IMR-90 (cell line): ENCODE measurements at regions not wholly inside any gene's neighbourhood (a gene's known extent, or its start where the extent isn't known, plus 50 kb on each side); places are given as distances from the start of the nearest gene placed in this dataset.

Experiments used
- BHLHE40 ChIP-seq: fragments of 150-350 bp; IDR thresholded peaks from 2 replicates; pipeline ENCODE4 v1.6.1; 2016; ENCODE audit warnings: mild to moderate bottlenecking, low read depth, low read length
- CEBPB ChIP-seq: IDR thresholded peaks from 2 replicates; pipeline ENCODE4 v1.6.1; 2012; ENCODE audit warnings: low read depth, low read length, improper control_type of control experiment
- CTCF ChIP-seq: conservative IDR thresholded peaks from 2 replicates; pipeline ENCODE4 v1.5.1; 2012; ENCODE audit warnings: mild to moderate bottlenecking, low read depth, low read length, improper control_type of control experiment
- ELK1 ChIP-seq: fragments of 150-350 bp; IDR thresholded peaks from 2 replicates; pipeline ENCODE4 v1.6.1; 2016; ENCODE audit warnings: low read depth, mild to moderate bottlenecking, low read length, moderate library complexity, borderline replicate concordance
- FOS ChIP-seq: fragments of 150-350 bp; IDR thresholded peaks from 2 replicates; pipeline ENCODE4 v1.6.1; 2016; ENCODE audit warnings: low read depth, low read length
- MAFK ChIP-seq: IDR thresholded peaks from 2 replicates; pipeline ENCODE4 v1.6.1; 2012; ENCODE audit warnings: low read depth, low read length, improper control_type of control experiment
- MXI1 ChIP-seq: IDR thresholded peaks from 2 replicates; pipeline ENCODE4 v1.6.1; 2012; ENCODE audit warnings: low read depth, mild to moderate bottlenecking, low read length, moderate library complexity, borderline replicate concordance
- NFE2L2 ChIP-seq: fragments of 150-350 bp; IDR thresholded peaks from 2 replicates; pipeline ENCODE4 v1.6.1; 2016; ENCODE audit warnings: low read depth, mild to moderate bottlenecking, low read length
- POLR2A ChIP-seq: IDR thresholded peaks from 2 replicates; pipeline ENCODE4 v1.6.1; 2012; ENCODE audit warnings: mild to moderate bottlenecking, low read depth, low read length
- RAD21 ChIP-seq: IDR thresholded peaks from 2 replicates; pipeline ENCODE4 v1.6.1; 2012; ENCODE audit warnings: low read length, improper control_type of control experiment
- RCOR1 ChIP-seq: IDR thresholded peaks from 2 replicates; pipeline ENCODE4 v1.6.1; 2012; ENCODE audit warnings: mild to moderate bottlenecking, low read length, improper control_type of control experiment; ENCODE audit not compliant: insufficient replicate concordance
- RFX5 ChIP-seq: IDR thresholded peaks from 2 replicates; pipeline ENCODE4 v1.8.0; 2012; ENCODE audit warnings: low read depth, mild to moderate bottlenecking, low read length, moderate library complexity
- SMC3 ChIP-seq: fragments of 150-350 bp; IDR thresholded peaks from 2 replicates; pipeline ENCODE4 v1.6.1; 2016; ENCODE audit warnings: low read depth, mild to moderate bottlenecking, antibody characterized with exemption, low read length, moderate library complexity
- USF2 ChIP-seq: fragments of 150-350 bp; IDR thresholded peaks from 2 replicates; pipeline ENCODE4 v1.6.1; 2017; ENCODE audit warnings: mild to moderate bottlenecking, antibody characterized with exemption, low read length, low read depth

- TF ChIP-seq CTCF, result peak; percentile 17; the same call in 1 of the 2 replicates
- peak; percentile 66; the same call in 1 of the 2 replicates for TF ChIP-seq FOS
- peak; percentile 15; the same call in 1 of the 2 replicates for TF ChIP-seq SMC3
- TF ChIP-seq MXI1, result peak; percentile 80; the same call in 1 of the 2 replicates
- TF ChIP-seq POLR2A, result no peak
- TF ChIP-seq ELK1, result no peak
- peak; percentile 90 for TF ChIP-seq NFE2L2
- peak; percentile 49; the same call in 1 of the 2 replicates for TF ChIP-seq MAFK
- no peak; the same call in 1 of the 2 replicates for TF ChIP-seq RAD21
- 0 out of 2 replicates have a peak, but pooled peaks have one; percentile 1 for TF ChIP-seq CEBPB
- no peak for TF ChIP-seq RFX5
- TF ChIP-seq USF2, result peak; percentile 71
- TF ChIP-seq RCOR1, result no peak
- TF ChIP-seq BHLHE40, result peak; percentile 37; the same call in 1 of the 2 replicates
These were observed 349.8 kb downstream of the TNS1 start for GRCh38 chr2:217652761-217653639.
